SK-N-SH (cell line): ENCODE measurements at regions not wholly inside any gene's neighbourhood (a gene's known extent, or its start where the extent isn't known, plus 50 kb on each side); places are given as distances from the start of the nearest gene placed in this dataset.

Experiments used
- CTCF ChIA-PET: fragments of 300-600, 350-600 bp; formaldehyde crosslinking; extraction: SDS; loops from one replicate; lab custom pipeline; 2021; lab: Yijun Ruan, JAX
- POLR2A ChIA-PET: fragments of 350-600 bp; sonication (Branson Sonifier 250); formaldehyde crosslinking; extraction: SDS; loops from one replicate; lab custom pipeline; 2020; ENCODE audit warnings: antibody characterized with exemption, inconsistent platforms; lab: Yijun Ruan, JAX
- DNase-seq: peaks from one replicate; pipeline ENCODE4 v3.0.0; 2012
- H2AFZ ChIP-seq: fragments of 200-600 bp; sonication (generic); 2 replicates; pipeline ENCODE4 v1.8.1; 2016; ENCODE audit warnings: antibody characterized with exemption, mild to moderate bottlenecking, low read depth
- H3F3A ChIP-seq: fragments of 200-600 bp; sonication (generic); replicated peaks from 2 replicates; pipeline ENCODE3; 2016; ENCODE audit warnings: antibody characterized with exemption, mild to moderate bottlenecking; ENCODE audit not compliant: insufficient read depth
- H3K27ac ChIP-seq, 2 experiments: fragments of 200-500 bp in 1 of 2; fragments of 200-600 bp in 1 of 2; sonication (Bioruptor generic) in 1 of 2; sonication (generic), shearing (Covaris generic) in 1 of 2; 2 replicates each; pipeline versions ENCODE4 v1.5.1 to v1.6.1; 2014 to 2016; ENCODE audit warnings: low read depth in 2 of 2, inconsistent platforms in 1 of 2, low read length in 1 of 2, mild to moderate bottlenecking in 1 of 2, mixed read lengths in 1 of 2
- H3K27me3 ChIP-seq: fragments of 200-600 bp; sonication (generic), shearing (Covaris generic); 2 replicates; pipeline ENCODE4 v1.6.1; 2016; ENCODE audit warnings: mixed run types; ENCODE audit not compliant: insufficient read depth
- H3K36me3 ChIP-seq, 2 experiments: fragments of 200-500 bp in 1 of 2; fragments of 200-600 bp in 1 of 2; sonication (Bioruptor generic) in 1 of 2; sonication (generic) in 1 of 2; replicated peaks in 1 of 2; 2 replicates each; pipeline versions ENCODE3 to v1.5.1; 2014 to 2016; ENCODE audit warnings: low read length in 1 of 2, mild to moderate bottlenecking in 1 of 2; ENCODE audit not compliant: insufficient read depth in 2 of 2, control insufficient read depth in 1 of 2
- H3K4me1 ChIP-seq, 2 experiments: fragments of 200-500 bp in 1 of 2; fragments of 200-600 bp in 1 of 2; sonication (Bioruptor generic) in 1 of 2; sonication (generic), shearing (Covaris generic) in 1 of 2; 2 replicates each; pipeline versions ENCODE4 v1.5.1 to v1.6.1; 2014 to 2016; ENCODE audit warnings: low read depth in 1 of 2, low read length in 1 of 2, mixed run types in 1 of 2; ENCODE audit not compliant: insufficient read depth in 2 of 2, control insufficient read depth in 1 of 2
- H3K4me2 ChIP-seq: fragments of 200-600 bp; sonication (generic), shearing (Covaris generic); 2 replicates; pipeline ENCODE4 v1.6.1; 2017; ENCODE audit warnings: mixed run types
- H3K4me3 ChIP-seq, 2 experiments: fragments of 200-500 bp in 1 of 2; fragments of 200-600 bp in 1 of 2; sonication (Bioruptor generic) in 1 of 2; sonication (generic), shearing (Covaris generic) in 1 of 2; 2 replicates each; pipeline versions ENCODE4 v1.5.1 to v1.8.1; 2014 to 2016; ENCODE audit warnings: low read depth in 2 of 2, inconsistent platforms in 1 of 2, low read length in 1 of 2, mild to moderate bottlenecking in 1 of 2, mixed read lengths in 1 of 2, moderate library complexity in 1 of 2
- H3K79me2 ChIP-seq: fragments of 200-600 bp; sonication (generic); 2 replicates; pipeline ENCODE4 v1.8.1; 2017; ENCODE audit warnings: mild to moderate bottlenecking; ENCODE audit not compliant: insufficient read depth
- H3K9ac ChIP-seq: fragments of 200-600 bp; sonication (generic); 2 replicates; pipeline ENCODE4 v1.6.1; 2017; ENCODE audit warnings: mixed run types
- H3K9me2 ChIP-seq: fragments of 200-600 bp; sonication (generic); 2 replicates; pipeline ENCODE4 v1.6.1; 2017; ENCODE audit warnings: mixed run types
- H3K9me3 ChIP-seq: fragments of 200-600 bp; sonication (generic); 2 replicates; pipeline ENCODE4 v1.6.1; 2017; ENCODE audit warnings: mixed run types, mild to moderate bottlenecking, moderate library complexity
- H4K20me1 ChIP-seq: fragments of 200-600 bp; sonication (generic); 2 replicates; pipeline ENCODE4 v1.6.1; 2017; ENCODE audit warnings: mild to moderate bottlenecking, mixed run types; ENCODE audit not compliant: insufficient read depth
- ELF1 ChIP-seq: IDR thresholded peaks from 2 replicates; pipeline ENCODE4 v1.4.0; 2012
- EP300 ChIP-seq, 2 experiments: IDR thresholded peaks; 2 replicates each; pipeline versions ENCODE4 v1.4.0 to v1.6.1; 2012; ENCODE audit warnings: borderline replicate concordance in 1 of 2, low read depth in 1 of 2, low read length in 1 of 2
- FOSL2 ChIP-seq: IDR thresholded peaks from 2 replicates; pipeline ENCODE4 v1.4.0; 2012; ENCODE audit warnings: low read depth, mild to moderate bottlenecking, moderate library complexity, borderline replicate concordance
- FOXJ3 ChIP-seq: sonication (generic); formaldehyde crosslinking; IDR thresholded peaks from 2 replicates; pipeline ENCODE4 v1.5.1; 2020; ENCODE audit warnings: mild to moderate bottlenecking, missing genetic modification reagents
- FOXM1 ChIP-seq: IDR thresholded peaks from 2 replicates; pipeline ENCODE4 v1.4.0; 2012; ENCODE audit warnings: low read depth, mild to moderate bottlenecking
- GABPA ChIP-seq: IDR thresholded peaks from 2 replicates; pipeline ENCODE4 v1.4.0; 2012; ENCODE audit warnings: low read depth, mild to moderate bottlenecking
- MAX ChIP-seq: IDR thresholded peaks from 2 replicates; pipeline ENCODE4 v1.4.0; 2012; ENCODE audit warnings: low read depth
- MEF2A ChIP-seq: IDR thresholded peaks from 2 replicates; pipeline ENCODE4 v1.4.0; 2012; ENCODE audit warnings: low read depth, borderline replicate concordance
- NFIC ChIP-seq: IDR thresholded peaks from 2 replicates; pipeline ENCODE4 v1.4.0; 2012; ENCODE audit warnings: borderline replicate concordance
- NRF1 ChIP-seq: IDR thresholded peaks from 2 replicates; pipeline ENCODE4 v1.6.1; 2012; ENCODE audit warnings: low read depth, mild to moderate bottlenecking, low read length
- PBX3 ChIP-seq: IDR thresholded peaks from 2 replicates; pipeline ENCODE4; 2012
- REST ChIP-seq: IDR thresholded peaks from 2 replicates; pipeline ENCODE4 v1.6.1; 2012; ENCODE audit warnings: mild to moderate bottlenecking, low read depth, low read length, moderate library complexity
- RFX5 ChIP-seq: IDR thresholded peaks from 2 replicates; pipeline ENCODE4 v1.6.1; 2012; ENCODE audit warnings: mild to moderate bottlenecking, improper control_type of control experiment, low read length
- RXRA ChIP-seq: IDR thresholded peaks from 2 replicates; pipeline ENCODE4 v1.4.0; 2012; ENCODE audit warnings: low read depth, mild to moderate bottlenecking, borderline replicate concordance
- SIN3A ChIP-seq: IDR thresholded peaks from 2 replicates; pipeline ENCODE4 v1.6.1; 2012; ENCODE audit warnings: low read depth, mild to moderate bottlenecking, low read length, moderate library complexity, borderline replicate concordance
- SMC3 ChIP-seq: IDR thresholded peaks from 2 replicates; pipeline ENCODE4 v1.6.1; 2012; ENCODE audit warnings: low read depth, low read length, improper control_type of control experiment
- TCF12 ChIP-seq: IDR thresholded peaks from 2 replicates; pipeline ENCODE4 v1.4.0; 2012
- USF1 ChIP-seq: IDR thresholded peaks from 2 replicates; pipeline ENCODE4 v1.4.0; 2012; ENCODE audit warnings: low read depth, borderline replicate concordance
- USF2 ChIP-seq: fragments of 150-350 bp; IDR thresholded peaks from 2 replicates; pipeline ENCODE4 v1.6.1; 2017; ENCODE audit warnings: antibody characterized with exemption, low read length, low read depth, borderline replicate concordance
- ZBTB33 ChIP-seq: IDR thresholded peaks from 2 replicates; pipeline ENCODE4 v1.4.0; 2012; ENCODE audit warnings: low read depth, borderline replicate concordance
- WGBS: methylation state at CpG from one replicate; pipeline ENCODE4 v1.1.6; 2017; ENCODE audit warnings: low lambda C conversion rate; 5-methylcytosine and 5-hydroxymethylcytosine counted together

- TF ChIP-seq REST: no peak
- no peak for TF ChIP-seq TCF12
- TF ChIP-seq SMC3: no peak
- TF ChIP-seq, all 33 proteins: peak for 0
Measured at GRCh38 chr2:15701991-15702390, 110.3 kb downstream of the DDX1 start (continued).

GRCh38 chr2:15702452-15702851 is 110.8 kb downstream of the DDX1 start:
- Histone ChIP-seq H3K4me2 (no peak overlapping the region), H3K9me2 (no peaks in the 10 kb centered on the region), H3K79me2 (no peaks in the 10 kb centered on the region), H3K9ac (no peak overlapping the region), H3K4me1 (peaks cover 0 to 3% of the 10 kb centered on the region in 2 experiments; a peak in 1 of 4 replicates), H4K20me1 (no peaks in the 10 kb centered on the region), H3K27me3 (no peaks in the 10 kb centered on the region), H3F3A (no peaks in the 10 kb centered on the region), H3K4me3 (no peak overlapping the region), H2AFZ (no peak overlapping the region), H3K27ac (no peak overlapping the region), H3K36me3 (no peaks in the 10 kb centered on the region), H3K9me3 (no peaks in the 10 kb centered on the region)
- 54% methylated on average over 4 of the region's 4 CpGs for WGBS
- DNase-seq: no peak
- ChIA-PET CTCF (no interaction called here), POLR2A (no interaction called here)
- TF ChIP-seq USF2 (no peak), PBX3 (no peak), RXRA (no peak), FOXJ3 (no peak), NRF1 (no peak), REST (no peak), ZBTB33 (no peak), EP300 (IDR thresholded peaks at IDR 0.05; ENCODE audit: borderline replicate concordance in 1 of 2, low read depth in 1 of 2, low read length in 1 of 2) (no peak), USF1 (no peak), GABPA (no peak), FOXM1 (no peak), FOSL2 (no peak), MAX (no peak), ELF1 (no peak), NFIC (no peak), MEF2A (no peak), SIN3A (no peak), RFX5 (no peak)
